T-helper 9 cell (primary cell): ENCODE measurements at regions not wholly inside any gene's neighbourhood (a gene's known extent, or its start where the extent isn't known, plus 50 kb on each side); places are given as distances from the start of the nearest gene placed in this dataset.
"Not testable (repeated sequence)": the region's sequence is repeated elsewhere in the genome, so short reads cannot be mapped to it uniquely, and the experiment has no call there.

Experiments used
- DNase-seq: peaks from one replicate; pipeline ENCODE4 v3.0.0-alpha.2; 2020

GRCh38 chr7:67631476-67631875 lies 634.8 kb downstream of the TYW1 start:
- DNase-seq: no peak

GRCh38 chr7:67635271-67635670 lies 638.6 kb downstream of the TYW1 start:
- no peak for DNase-seq

GRCh38 chr7:67636348-67637022 lies 639.9 kb downstream of the TYW1 start:
- no peak for DNase-seq

DNA sequence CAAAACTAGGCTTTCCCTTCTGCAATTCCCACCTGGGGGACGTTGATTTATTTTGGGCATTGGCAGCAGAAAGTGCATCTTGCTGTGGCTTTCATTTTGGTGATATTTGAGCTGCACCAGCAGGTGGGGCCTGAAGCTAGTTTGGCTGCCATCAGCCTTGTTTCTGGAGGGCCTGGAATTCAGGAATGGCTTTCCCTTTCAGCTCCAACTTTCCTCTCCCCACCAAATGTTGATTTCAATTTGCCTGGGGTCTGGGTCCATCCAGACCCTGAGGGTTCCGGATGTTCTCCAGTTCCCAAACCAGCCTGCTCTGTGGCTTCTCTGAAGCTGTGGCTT lies 640.4 kb downstream of the TYW1 start:
- DNase-seq: no peak

GRCh38 chr7:67642542-67642941 lies 645.9 kb downstream of the TYW1 start:
- DNase-seq: not testable (repeated sequence)

DNA sequence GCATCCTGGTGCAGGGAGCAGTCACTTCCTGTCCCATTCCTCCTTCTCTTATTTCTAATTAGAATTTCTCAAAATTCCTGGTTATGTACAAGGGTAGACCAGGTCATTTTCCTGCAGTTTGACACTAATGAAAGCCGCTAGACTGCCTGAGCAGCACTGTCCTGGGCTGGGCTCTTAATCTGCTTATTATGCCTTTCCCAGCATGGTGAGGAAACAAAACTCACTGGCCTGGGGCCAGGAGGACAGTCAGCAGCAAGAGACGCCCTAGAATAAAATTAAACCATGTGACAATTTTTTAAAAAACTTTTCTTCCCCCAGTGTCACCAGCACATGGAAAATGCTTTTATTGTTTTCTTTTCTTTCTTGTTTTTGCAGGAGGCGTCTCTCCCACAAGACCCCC lies 647.5 kb downstream of the TYW1 start:
- DNase-seq: no peak

GRCh38 chr7:67652937-67653336 lies 656.3 kb downstream of the TYW1 start:
- DNase-seq: no peak

- no peak for DNase-seq
These were observed 657.3 kb downstream of the TYW1 start for GRCh38 chr7:67653856-67654454.

DNA sequence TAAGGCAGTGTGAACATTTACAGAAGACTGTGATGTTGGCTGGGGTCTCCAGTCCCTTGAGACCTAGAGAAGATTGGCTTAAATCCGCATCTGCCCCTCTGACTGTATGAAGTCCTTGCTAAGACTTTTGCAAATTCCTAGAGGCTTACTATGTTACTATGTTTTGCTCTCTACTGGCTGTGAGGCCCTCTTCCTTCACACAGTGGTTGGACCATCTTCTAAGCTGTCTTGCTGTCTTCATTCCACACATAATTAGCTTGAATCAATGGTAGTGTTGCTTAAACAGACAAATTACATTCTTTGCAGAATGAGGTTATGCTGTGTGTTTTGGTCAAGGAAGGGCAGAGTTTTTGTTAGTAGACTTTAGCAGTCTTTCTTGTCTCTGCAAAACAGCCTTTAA lies 658.0 kb downstream of the TYW1 start:
- no peak for DNase-seq

DNA sequence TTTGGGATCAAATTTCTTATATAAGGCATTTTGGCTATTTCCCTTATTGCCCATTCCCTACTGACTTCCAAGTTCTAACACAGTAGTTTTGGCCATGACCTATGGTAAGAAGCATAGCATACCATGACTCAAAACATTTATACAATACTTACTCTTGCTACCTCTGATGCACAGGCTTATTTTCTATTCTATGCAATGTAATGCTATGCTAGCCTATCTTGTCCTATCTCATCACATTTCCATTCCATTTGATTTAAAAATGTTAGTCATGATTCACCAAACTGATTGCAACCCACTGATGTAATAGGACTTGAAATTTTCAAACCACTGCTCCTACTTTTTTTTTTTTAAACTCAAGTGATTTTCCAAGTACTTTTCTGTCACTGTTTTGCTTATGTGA lies 658.5 kb downstream of the TYW1 start:
- DNase-seq: no peak

- no peak for DNase-seq
These were observed 662.5 kb downstream of the TYW1 start for GRCh38 chr7:67659091-67659490.

DNA sequence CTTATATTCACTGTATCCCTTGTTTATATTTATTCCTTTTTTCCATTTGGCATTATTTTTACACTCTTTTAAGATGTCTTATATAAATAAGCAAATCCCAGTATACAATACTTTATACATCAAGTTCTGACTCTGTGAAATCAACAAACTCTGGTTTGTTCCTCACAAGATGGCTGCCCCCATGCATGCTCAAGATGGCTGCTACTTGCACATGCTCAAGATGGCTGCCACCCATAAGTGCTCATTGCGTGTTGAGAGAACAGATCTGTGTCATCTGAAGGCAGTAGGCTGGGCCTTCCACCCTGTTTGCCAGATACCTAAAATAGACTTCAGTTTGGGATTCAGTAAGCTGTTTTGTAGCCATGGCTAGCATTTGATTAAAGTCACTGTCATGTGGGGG lies 666.2 kb downstream of the TYW1 start:
- DNase-seq: no peak

- DNase-seq: no peak
These were observed 667.0 kb downstream of the TYW1 start for GRCh38 chr7:67663644-67664043.

- DNase-seq: not testable (repeated sequence)
These were observed 669.7 kb downstream of the TYW1 start for GRCh38 chr7:67666359-67666758.

DNA sequence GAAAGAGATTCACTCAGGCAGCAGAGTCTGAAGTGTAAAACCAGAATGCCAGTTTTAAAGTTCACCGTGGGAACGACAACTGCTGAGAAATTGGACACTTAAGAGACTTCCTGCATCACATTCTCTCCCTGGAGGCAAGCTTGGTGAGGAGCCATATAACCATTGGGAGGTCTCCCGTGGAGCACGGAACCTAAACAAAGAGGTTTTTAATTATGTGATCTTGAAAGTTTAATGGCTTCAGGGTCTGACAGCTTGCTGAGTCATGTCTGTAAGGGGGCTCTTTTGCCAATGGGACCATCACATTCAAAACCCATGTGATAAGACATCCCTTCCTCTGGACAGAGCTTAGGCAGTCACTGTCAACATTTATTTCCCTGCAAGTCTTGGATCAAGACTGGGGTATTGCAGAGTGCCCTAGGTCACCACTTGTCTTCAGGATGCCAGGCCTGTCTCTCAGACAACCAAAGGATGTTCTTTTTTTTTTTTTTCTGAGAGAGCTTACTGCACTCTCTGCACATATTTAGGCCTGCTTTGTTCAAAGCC lies 674.4 kb downstream of the TYW1 start:
- DNase-seq: no peak

- DNase-seq: no peak
These were observed 677.2 kb downstream of the TYW1 start for GRCh38 chr7:67673861-67674260.

DNA sequence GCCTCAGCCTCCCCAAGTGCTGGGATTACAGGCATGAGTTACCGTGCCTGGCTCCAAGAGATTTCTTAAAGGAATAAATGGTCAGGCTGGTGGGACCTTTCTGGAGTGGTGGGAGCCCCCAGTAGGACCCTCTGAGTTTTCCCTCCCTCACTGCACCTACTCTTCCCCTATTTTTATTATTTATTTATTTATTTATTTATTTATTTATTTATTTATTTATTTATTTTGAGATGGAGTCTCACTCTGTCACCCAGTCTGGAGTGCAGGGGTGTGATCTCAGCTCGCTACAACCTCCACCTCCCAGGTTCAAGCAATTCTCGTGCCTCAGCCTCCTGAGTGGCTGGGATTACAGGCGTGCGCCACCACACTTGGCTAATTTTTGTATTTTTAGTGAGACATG lies 678.2 kb downstream of the TYW1 start:
- not testable (repeated sequence) for DNase-seq

- DNase-seq: no peak
These were observed 679.3 kb downstream of the TYW1 start for GRCh38 chr7:67675971-67676370.

GRCh38 chr7:67678419-67678818 lies 681.8 kb downstream of the TYW1 start:
- DNase-seq: no peak

DNA sequence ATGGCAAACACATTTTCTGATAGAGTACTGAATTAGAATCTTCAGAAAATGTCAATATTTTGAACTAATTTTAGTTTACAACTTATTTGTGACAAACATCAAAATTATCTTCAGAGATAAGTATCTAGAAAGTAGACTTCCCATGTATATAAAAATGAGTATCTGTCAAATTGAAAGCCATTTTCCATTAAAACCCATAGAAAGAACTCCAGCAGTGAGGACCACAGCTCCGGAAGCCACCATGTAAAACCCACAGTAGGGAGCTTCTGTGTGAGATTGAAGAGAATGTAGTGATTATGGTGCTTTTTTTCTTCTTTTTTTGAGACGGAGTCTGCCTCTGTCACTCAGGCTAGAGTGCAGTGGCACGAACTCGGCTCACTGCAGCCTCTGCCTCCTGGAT lies 687.0 kb downstream of the TYW1 start:
- DNase-seq: no peak

DNA sequence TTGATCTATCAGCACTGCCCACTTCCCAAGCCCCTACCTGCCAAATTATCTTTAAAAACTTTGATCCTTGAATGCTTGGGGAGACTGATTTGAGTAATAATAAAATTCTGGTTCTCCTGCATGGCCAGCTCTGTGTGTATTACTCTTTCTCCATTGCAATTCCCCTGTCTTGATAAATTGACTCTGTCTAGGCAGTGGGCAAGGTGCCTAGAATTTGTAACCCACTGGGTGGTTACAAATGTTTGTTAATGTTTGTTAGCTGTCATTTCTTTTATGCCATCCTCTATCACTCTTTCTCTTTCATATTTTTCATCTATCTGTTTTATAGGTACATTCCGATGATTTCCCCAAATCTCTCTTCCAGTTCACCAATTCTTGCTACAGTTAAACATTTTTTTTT lies 694.1 kb downstream of the TYW1 start:
- no peak for DNase-seq

GRCh38 chr7:67692425-67692824 lies 695.8 kb downstream of the TYW1 start:
- DNase-seq: no peak

DNA sequence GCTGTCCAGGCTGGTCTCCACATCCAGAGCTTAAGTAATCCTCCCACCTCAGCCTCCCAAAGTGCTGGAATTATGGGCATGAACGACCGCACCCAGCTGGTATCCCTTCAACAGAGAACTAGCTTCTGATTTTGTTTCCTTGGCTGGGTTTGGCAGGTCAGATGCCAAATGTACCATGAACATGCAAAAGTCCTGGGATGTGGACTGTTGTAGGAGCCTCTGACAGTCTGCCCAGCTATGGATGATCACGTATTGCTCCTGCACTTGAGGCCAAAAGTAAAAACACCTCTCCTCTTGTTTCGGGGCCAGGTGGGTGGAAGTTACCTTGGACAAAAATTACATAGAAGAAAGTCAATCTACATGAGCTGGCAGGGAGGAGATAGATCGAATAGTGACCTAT lies 699.5 kb downstream of the TYW1 start:
- no peak for DNase-seq

GRCh38 chr7:67696878-67697277 lies 700.2 kb downstream of the TYW1 start:
- DNase-seq: no peak

DNA sequence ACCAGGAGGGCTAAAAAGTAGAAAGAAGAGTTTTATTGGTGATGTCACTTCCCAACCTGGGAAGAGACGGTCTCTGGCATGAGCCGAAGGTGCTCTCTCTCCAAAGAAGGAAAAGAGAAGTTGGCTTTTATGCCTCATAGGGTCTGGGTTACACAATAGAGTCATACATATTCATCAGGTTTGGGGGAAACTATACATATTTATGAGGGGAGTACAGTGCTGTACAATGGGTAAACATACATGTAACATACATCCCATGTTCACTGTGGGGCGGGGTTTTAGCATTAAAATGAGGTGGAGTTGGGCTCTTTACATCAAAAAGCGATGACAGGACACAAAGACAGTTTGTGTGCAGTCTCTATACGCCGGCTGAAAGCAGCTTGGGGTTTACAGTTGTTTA lies 701.7 kb downstream of the TYW1 start:
- DNase-seq: no peak
